ENCODE measurements at regions not wholly inside any gene's neighbourhood (a gene's known extent, or its start where the extent isn't known, plus 50 kb on each side); places are given as distances from the start of the nearest gene placed in this dataset.
A peak's percentile ranks its signal among the peaks of the same experiment; 100 is the strongest.

DNA sequence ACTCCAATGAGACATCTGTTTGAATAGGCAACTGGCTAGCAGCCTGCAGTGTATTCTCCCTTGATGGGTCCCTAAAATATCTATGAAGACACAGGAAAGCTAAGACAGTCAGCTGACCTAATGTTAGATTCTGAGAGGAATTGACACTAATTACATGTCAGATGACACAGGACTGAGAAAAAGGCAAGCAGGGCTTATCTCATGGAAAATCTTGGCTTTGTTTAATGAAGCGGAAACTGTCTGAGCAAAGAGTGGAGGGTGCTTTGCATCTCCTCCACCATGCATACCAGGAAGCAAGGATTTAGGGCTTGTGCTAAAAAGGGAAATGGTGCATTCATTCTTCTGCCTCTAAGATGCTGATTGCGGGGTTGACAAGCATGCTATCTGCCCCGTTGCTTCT is 135.5 kb upstream of the GLI3 start:
- peak; percentile 9 for DNase-seq (ENCODE audit: low spot score)

DNA sequence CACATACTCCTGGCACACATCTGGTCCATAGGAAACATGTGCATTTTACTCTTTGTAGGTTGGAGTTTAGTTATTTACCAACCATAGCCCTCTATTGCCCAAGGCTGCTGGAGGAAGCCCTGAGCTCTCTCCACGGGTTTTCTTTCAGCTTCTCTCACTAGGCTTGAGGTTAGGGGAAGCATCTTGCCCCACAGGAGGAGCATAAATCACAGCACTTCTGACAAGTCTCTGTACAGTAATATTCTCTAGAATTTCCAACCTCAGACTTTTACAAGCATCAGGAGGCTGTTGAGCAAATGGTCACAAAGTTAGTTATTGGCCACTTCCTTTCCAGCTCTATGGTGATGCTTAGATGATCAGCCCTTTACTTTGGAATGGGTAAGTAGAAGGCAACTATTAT is 122.9 kb upstream of the GLI3 start:
- DNase-seq (ENCODE audit: low spot score), result no peak

DNA sequence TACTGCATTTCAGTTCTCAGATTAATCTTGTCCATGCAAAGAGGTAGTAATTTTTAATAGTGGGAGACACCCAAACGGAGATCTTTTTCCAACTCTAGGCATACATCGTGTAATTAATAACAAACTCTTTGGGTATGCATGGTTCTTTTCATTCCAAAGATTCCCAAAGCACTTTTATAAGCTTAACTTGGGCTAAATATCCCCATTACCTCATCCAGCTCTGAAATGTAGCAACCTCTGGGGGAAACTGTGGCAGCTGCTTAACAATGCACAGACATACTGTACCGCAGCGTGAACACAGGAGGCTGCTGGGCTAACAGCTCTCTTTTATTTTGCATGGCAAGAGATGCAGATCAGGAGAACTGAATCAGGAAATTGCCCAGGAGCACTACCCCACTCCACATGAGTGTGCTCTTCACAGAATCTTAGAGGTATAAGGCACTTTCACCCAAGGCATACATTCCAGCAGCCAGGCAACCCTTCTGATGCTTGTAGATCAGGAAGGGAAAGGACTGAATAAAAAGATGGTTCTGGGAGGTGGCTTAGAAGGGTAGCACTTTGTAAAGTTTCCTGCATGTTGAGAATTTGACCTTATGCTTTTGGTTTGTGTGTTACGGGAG is 114.4 kb upstream of the GLI3 start:
- no peak for DNase-seq (ENCODE audit: low spot score)

DNA sequence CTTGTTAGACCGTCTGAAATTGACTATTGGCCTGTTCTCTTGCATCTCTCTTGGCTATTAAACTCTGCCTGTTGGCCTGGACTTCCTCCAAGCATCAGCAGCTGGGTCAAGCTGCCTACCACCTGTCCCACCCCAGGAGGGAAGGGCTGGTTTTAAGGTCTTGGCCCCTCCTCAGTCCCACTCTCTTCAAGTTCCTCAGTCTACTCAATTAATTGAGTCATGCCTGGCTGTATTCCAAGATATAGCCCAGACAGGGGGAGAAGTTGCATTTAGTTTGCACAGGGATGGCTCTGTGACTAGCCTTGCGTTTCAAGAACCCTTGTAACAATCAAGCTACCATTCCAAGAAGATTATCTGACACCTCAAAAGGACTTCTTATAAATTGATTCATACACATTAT is 113.8 kb upstream of the GLI3 start:
- peak; percentile 2 for DNase-seq (ENCODE audit: low spot score)

DNA sequence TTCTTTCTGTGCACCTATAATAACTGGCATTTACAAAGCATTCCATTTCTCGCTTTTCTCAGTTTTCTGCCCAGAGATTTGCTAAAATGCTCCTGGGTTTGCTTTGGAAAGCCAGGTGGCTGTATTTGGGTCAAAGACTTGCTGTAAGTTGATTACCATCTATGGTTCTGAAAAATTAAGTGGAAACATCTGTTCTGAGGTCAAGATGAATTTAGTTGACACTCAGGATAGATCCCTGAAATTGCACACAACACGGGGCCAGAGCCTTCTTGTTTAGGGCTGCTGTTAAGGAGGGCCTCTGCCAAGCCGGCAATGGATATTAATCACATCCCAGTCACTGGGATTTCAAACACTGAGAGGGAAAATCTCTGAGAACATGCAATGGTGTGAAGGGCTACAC is 111.6 kb upstream of the GLI3 start:
- no peak for DNase-seq (ENCODE audit: low spot score)

DNA sequence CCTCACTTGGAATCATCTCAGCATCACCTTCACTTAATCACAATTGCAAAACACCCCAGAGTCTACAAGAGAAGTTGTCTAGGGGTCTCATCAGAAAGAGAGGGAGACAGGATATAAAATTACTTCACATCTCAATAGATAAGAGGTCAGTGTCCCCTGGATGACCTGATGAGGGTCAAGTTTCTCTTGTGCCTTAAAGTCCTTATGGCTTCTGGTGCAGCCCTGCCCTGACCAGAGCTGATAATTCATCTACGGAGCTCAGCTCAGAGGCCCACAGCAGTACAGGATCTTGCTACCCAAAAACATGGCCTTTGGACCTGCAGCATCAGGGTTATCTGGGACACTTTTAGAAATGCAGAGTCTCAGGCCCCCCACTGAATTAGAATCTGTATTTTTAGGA is 111.1 kb upstream of the GLI3 start:
- DNase-seq (ENCODE audit: low spot score), result no peak

DNA sequence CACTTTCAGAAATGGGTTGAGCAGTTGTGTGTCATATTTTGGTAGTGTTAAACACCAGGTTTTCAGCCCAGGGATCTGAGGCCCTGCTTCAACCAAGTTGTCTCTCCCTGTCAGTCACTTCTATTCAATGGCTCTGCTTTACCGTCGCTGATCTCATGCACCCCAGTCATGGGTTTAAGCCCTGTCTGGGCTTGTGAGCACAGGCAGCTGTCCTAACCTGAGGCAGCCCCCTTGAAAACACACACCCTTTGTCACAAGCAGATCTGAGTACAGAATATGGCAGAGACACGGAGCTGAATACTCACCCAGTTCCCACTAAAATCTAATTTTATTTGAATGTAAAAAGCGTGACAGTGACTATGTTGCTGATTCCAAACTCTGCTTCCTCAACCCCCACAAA is 110.6 kb upstream of the GLI3 start:
- no peak for DNase-seq (ENCODE audit: low spot score)

DNA sequence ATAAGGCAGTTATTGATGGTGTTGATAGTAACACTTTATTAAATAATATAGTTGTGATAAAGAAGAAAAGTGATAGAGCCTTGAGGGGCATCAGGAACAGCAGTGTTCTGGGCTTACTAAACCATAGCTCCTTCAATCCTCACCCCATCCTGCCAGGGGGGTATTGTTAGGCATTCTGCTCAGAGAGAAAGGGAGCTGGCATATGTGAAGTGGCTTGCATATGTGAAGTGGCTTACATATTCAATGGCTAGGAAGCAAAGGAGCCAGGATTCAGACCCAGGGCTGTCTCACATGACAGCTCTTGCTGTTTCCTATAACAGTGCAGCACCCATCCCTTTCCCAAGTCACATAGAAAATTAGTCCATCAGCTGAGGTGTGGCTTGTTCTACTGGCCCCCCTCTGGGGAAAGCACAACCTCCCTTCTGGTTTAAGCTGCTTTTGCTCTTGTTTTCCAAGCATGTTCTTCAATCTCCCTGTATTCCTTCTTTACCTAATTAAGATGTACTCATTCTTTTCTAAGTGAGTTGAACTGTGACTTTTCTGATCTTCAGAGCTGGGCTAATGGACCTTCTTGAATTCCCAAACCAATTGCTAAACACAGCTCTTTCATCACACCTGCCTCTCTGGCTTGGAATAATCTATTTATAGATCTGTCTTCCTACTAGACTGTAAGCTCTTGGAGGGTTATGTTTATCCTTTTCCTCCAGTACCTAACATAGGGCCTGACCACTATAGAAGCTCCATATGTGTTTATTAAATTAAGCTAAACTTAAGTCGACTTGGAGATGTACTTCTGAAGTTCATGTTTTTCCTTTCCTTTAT is 108.7 kb upstream of the GLI3 start:
- DNase-seq (ENCODE audit: low spot score), result no peak

DNA sequence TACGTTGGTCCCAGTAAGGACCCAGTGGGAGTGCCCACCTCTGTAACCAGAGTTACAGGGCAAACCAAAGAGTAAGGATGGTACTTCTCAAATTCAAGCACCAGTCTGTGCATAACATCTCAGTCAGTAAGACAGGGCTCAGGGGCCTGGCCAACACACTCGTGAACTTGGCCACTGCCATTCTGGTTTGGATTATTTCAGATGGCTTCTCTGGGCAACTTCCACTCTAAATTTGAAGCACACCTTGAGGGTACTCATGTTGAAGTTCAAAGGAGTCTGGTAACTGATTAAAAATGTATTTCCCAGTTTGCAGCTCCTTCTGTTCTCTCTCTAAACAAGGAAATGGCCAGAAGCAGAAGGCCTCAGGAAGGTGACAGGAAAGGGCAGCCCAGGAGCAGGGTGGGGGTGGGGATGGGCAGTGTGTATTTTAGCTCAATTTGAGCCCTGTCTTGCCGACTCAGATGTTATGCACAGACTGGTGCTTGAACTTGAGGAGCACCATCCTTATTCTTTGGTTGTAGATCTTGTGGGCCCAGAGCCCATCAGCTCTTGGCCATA is 107.3 kb upstream of the GLI3 start:
- DNase-seq (ENCODE audit: low spot score), result no peak

DNA sequence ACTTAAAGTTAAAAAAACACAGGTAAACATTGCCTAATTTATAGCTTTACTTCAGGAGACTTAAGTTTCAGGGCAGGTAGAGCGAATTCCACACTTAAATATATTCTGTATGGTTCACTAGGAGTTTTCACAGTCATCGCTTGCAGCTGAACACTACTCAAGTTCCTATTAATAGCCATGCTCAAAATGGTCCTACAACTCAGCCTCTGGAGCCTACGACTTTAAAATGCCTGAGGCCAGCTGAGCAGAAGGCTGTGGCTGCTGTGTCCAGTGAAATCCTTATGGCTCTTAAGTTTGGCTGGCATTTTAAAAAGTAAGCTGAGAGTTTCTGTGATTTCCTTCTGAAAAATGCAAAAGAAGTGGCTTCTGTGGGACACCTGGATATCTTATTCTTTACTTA is 105.4 kb upstream of the GLI3 start:
- no peak for DNase-seq (ENCODE audit: low spot score)

DNA sequence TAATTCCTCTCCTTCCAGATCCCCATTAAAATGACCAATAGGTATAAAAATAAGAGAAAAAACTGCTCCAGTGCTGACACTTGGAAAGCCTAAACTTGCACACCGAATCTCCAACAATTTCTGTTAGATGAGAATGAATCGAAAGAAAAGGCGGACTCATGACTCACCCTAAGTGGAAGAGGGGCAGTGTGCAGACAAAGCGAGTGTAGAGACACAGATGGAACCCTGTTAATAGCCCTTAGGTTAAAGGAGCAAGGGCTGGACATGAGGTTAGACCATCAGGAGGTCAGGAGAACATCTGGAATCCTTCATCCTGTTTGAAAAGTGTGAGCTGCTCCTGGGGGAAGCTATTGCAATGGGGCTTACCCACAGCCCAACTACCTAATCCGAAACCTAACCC is 103.4 kb upstream of the GLI3 start:
- DNase-seq (ENCODE audit: low spot score), result no peak

DNA sequence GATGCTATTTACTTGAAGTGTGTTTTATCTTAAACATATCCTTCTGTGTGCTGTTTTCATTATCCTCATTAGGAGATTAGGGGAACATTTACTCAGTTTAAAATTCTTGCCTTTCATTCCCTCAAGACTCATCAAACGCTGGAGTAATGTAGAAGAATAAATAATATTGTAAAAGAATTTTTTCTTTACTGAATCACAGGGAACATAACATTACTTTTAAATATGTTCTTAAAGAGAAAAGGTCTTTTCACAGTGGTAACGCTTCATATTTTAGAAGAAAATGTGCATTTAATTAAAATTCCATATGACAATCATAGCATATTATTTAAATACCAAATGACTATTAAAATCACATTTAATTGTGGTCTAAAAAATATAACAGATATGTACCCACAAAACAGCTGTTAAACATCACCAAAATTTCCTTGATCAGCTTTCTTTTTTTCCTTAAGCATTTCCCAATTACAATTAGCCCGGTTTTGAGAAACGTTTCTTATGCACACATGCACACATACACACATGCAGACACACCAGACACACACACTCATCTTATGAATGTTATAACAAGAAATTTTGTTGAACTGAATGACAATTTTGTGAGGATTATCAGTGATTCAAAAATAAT is 102.0 kb upstream of the GLI3 start:
- no peak for DNase-seq (ENCODE audit: low spot score)

DNA sequence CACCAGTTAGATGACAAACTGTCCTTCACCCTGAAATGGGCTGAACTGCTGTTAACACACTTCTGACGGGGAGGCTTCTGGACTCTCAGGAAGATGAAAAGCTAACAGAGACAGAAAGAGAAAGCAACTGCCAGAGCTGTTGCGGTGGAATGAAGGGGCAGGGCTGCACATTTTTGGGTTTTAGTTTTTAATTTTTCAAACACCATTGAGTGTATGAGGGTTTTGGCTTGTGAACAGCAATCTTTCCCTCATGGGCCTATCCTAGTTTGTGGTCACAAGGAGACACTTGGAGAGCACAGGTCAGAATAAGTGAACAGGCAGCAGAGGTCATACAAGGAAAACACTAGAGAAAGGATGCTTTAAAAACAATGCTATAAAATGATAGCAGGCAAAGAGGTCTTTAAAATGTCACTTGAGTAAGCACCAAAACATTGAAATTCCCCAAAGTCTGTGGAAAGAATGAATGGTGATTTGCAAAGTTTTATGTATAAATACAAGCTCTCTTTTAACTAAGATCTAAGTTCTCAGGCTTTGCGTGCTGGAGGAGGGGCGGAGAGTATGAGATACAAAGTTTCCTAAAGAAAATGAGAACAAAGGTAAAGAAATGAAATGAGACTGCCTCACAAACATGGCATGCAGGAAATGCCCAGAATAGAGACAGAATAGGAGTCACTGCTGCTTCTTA is 101.4 kb upstream of the GLI3 start:
- no peak for DNase-seq (ENCODE audit: low spot score)

DNA sequence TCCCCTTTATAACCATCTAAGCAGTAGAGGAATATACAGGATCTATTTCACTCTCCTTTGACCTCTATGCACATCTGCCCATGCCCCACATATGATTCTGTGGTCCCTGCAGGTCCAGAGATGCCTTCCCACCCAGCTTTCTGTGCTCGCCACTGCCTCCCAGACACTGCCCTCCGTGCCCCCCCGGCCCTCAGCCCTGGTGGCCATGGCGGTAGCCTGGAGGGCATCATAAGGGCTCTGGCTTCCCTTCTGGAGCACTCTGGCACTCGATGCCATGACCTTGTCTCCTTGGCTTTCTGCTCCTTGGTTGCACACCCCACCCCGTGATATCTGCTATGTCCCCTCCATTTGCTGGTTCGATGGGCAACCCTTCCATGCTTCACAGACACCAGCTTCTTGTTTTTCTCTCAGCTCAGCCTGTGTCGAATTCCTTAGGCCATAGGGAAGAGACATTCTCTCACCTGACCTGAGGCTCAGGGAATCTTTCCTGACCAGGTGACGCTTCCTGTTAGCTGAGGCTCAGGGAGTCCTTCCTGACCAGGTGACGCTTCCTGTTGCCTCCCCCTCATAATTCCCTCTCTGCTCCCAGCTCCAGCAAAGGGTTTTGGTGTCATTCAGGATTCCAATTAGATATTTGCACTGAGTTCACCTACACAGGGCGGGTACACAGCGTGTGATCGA is 100.4 kb upstream of the GLI3 start:
- DNase-seq (ENCODE audit: low spot score), result no peak

DNA sequence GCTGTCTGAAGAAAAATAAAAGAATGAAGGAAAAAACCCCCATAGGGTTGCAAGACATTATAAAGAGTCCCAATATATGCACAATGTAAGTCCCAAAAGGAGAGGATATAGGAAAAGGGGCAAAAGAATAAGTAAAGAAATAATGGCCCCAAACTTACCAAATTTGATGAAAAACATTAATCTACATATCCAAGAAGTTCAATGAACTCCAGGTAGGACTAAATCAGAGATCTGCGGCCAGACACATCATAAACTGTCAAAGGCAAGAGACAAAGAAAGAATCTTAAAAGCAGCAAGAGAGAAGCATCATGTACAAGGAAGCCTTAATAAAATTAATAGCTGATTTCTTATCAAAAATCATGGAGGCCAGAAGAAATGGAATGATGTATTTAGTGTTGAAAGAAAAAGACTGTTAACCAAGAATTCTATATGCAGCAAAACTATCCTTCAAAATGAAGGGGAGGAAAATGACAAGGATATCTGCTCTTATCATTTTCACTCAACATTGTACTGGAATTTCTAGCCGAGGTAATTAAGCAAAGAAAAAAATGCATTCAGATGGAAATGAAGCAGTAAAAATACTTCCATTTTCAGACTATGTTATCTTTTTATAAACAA is 95.7 kb upstream of the GLI3 start:
- no peak for DNase-seq (ENCODE audit: low spot score)

DNA sequence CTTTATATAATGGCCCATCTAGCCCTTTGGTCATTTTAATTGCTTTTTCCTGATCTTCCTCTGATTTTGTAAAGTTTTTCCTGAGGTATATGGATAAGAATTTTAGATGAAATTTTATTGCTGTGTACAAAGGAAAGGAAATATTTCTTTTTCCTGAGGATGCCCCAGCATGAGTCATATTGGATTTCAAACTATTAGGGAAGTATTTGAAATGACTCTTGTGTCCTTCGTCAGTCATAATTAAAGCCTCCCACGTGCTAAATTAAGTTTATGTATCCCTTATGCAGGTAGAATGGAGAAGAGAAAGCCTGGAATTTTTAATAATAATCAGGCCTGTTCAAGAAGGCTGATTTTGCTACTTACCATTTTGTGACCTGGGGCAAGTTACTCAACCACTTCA is 82.6 kb upstream of the GLI3 start:
- DNase-seq (ENCODE audit: low spot score), result no peak

DNA sequence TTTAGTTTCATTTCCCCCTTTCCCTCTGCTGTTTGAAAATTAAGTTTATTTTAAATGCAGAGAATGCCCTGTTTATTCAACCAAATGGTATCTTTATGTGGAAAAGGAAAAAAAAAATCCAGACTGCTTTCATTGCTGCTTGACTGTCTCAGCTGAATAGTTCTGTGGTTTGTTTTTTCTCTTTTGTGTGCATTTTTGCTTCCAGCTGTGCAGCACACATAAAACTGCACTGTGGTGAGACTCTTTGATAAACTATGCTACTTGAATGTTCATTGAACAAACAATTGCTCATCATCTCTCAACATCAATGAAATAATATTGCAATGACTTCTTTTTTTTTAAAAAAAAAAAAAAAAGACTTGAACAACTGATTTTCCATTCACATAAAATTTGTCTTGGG is 78.6 kb upstream of the GLI3 start:
- DNase-seq (ENCODE audit: low spot score), result peak; percentile 10

DNA sequence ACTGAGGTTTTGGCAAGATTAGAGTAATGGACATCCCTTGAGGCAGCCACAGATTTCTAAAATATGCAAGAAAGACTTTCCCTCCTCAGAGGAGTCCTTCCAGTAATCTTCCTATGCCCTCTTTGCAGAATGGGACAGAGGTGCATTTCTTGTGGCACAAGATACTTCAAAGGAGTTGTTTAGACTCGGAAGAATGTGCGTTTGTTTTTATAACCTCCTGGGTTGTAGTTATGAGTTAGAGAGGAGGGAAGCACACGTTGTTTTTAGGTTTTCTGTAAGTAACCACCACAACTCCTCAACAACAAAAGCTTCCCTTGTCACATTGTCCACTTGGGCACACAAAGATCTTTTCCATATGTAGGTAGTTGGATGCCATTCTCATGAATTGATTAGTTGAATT is 78.1 kb upstream of the GLI3 start:
- DNase-seq (ENCODE audit: low spot score), result peak; percentile 4

DNA sequence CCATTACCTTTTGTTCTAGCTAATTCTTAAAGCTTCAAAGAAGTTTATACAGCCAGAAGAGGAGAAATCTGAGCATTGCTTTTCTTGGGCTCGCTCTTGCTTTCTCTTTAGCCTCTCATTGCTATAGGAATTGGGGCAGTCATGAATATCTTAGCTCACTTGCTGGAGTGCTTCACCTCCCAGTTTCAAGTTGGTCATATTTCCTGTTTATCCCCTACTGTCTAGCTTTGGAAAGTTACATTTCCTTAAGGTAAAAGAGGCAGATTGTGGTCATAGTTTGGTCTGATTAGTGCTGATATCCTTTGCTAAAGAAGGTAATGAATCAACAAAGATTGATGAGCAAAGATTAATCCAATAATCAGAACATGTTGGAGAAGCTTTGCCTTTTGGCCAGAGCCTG is 77.7 kb upstream of the GLI3 start:
- DNase-seq (ENCODE audit: low spot score), result no peak

DNA sequence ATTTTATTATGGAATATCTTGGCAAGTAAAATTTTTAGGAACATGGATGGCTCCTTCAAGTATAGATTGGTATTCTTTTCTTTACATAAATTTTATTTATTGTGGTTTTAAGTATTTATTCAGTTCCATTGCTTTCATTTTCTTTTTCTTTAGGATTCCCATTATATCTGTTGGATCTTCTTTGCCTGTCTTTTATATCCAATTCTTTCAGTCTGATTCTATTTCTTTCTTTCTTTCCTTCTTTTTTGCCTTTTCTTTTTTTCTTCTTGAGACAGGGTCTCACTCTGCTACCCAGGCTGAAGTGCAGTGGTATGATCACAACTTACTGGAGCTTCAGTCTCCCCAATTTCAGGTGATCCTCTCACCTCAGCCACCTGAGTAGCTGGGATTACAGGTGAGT is 74.2 kb upstream of the GLI3 start:
- DNase-seq (ENCODE audit: low spot score), result no peak

DNA sequence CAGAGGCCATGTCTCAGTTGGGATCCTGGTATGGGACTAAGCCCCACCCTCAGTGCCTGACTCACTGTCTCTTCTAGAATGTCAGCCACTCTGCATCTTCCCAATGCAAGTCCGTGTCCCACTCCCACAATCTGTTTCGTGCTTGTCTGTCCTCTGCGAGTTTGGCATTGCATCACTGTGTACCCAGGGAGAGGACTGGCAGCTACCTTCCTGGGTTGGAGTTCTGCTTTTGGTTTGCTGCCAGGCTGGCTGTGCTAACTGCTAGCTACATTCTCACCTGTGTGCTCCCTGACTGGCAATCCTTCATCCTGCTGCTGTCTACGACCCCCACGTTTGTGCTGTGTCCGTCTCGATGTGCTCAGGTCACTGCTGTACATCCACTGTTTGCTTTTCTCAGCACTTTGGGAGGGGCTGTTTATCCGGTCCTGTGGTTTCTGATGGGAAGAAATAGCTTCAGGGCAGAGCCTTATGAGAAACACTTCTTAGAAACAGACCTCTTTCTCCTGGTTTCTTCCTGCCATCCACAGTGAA is 56.0 kb upstream of the GLI3 start:
- no peak for DNase-seq (ENCODE audit: low spot score)

Data from kidney tubule cell (primary cell).